Mesendoderm (in vitro differentiated cells): ENCODE measurements at regions not wholly inside any gene's neighbourhood (a gene's known extent, or its start where the extent isn't known, plus 50 kb on each side); places are given as distances from the start of the nearest gene placed in this dataset.
"Not testable (repeated sequence)": the region's sequence is repeated elsewhere in the genome, so short reads cannot be mapped to it uniquely, and the experiment has no call there.

ENCODE experiments used
- DNase-seq: peaks from one replicate; pipeline ENCODE4 v3.0.0; 2013
- H2AK5ac ChIP-seq: 2 replicates; pipeline ENCODE4 v1.6.1; 2013; ENCODE audit warnings: low read length, inconsistent platforms
- H2BK120ac ChIP-seq: 2 replicates; pipeline ENCODE4 v1.6.1; 2013; ENCODE audit warnings: low read depth, mild to moderate bottlenecking, low read length, moderate library complexity, mixed read lengths
- H2BK15ac ChIP-seq: replicated peaks from 2 replicates; pipeline ENCODE4 v1.6.1; 2013; ENCODE audit warnings: low read depth, mild to moderate bottlenecking, moderate library complexity
- H2BK5ac ChIP-seq: 2 replicates; pipeline ENCODE4 v1.6.1; 2013; ENCODE audit warnings: low read length, inconsistent platforms
- H3K18ac ChIP-seq: 2 replicates; pipeline ENCODE4 v1.6.1; 2013; ENCODE audit warnings: mild to moderate bottlenecking, low read length, mixed read lengths
- H3K23ac ChIP-seq: one replicate; pipeline ENCODE4 v1.6.1; 2013; ENCODE audit warnings: low read length
- H3K27ac ChIP-seq: 2 replicates; pipeline ENCODE4 v1.5.1; 2013; ENCODE audit warnings: low read depth, mild to moderate bottlenecking, inconsistent platforms, low read length, moderate library complexity
- H3K27me3 ChIP-seq: 2 replicates; pipeline ENCODE4 v1.6.1; 2013; ENCODE audit warnings: low read length, control low read depth, mild to moderate bottlenecking, inconsistent platforms; ENCODE audit not compliant: insufficient read depth, poor library complexity
- H3K36me3 ChIP-seq: 2 replicates; pipeline ENCODE4 v1.6.1; 2013; ENCODE audit warnings: low read length, inconsistent platforms; ENCODE audit not compliant: control insufficient read depth, insufficient read depth
- H3K4ac ChIP-seq: one replicate; pipeline ENCODE4 v1.6.1; 2013; ENCODE audit warnings: low read depth, mild to moderate bottlenecking, low read length, moderate library complexity
- H3K4me1 ChIP-seq: 2 replicates; pipeline ENCODE4 v1.6.1; 2013; ENCODE audit warnings: low read depth, low read length, inconsistent platforms; ENCODE audit not compliant: control insufficient read depth
- H3K4me2 ChIP-seq: 2 replicates; pipeline ENCODE4 v1.6.1; 2013; ENCODE audit warnings: low read length
- H3K4me3 ChIP-seq: 2 replicates; pipeline ENCODE4 v1.5.1; 2013; ENCODE audit warnings: mild to moderate bottlenecking, low read length
- H3K56ac ChIP-seq: one replicate; pipeline ENCODE4 v1.6.1; 2013; ENCODE audit warnings: low read length
- H3K79me1 ChIP-seq: 2 replicates; pipeline ENCODE4 v1.6.1; 2013; ENCODE audit warnings: low read length, inconsistent platforms
- H3K79me2 ChIP-seq: 2 replicates; pipeline ENCODE4 v1.6.1; 2013; ENCODE audit warnings: mild to moderate bottlenecking, low read length; ENCODE audit not compliant: control insufficient read depth, insufficient read depth
- H3K9ac ChIP-seq: 2 replicates; pipeline ENCODE4 v1.6.1; 2013; ENCODE audit warnings: low read length, inconsistent platforms
- H4K5ac ChIP-seq: one replicate; pipeline ENCODE4 v1.6.1; 2013; ENCODE audit warnings: low read length
- H4K8ac ChIP-seq: one replicate; pipeline ENCODE4 v1.6.1; 2013; ENCODE audit warnings: low read depth, mild to moderate bottlenecking, control low read depth, low read length, moderate library complexity
- WGBS: extraction: QIAGEN DNeasy Blood & Tissue Kit; methylation state at CpG from one replicate; pipeline ENCODE4 v1.1.7; 2013; ENCODE audit warnings: low lambda C conversion rate, missing lambda C conversion rate; ENCODE audit not compliant: insufficient coverage; ENCODE audit errors: extremely low coverage; 5-methylcytosine and 5-hydroxymethylcytosine counted together

DNA sequence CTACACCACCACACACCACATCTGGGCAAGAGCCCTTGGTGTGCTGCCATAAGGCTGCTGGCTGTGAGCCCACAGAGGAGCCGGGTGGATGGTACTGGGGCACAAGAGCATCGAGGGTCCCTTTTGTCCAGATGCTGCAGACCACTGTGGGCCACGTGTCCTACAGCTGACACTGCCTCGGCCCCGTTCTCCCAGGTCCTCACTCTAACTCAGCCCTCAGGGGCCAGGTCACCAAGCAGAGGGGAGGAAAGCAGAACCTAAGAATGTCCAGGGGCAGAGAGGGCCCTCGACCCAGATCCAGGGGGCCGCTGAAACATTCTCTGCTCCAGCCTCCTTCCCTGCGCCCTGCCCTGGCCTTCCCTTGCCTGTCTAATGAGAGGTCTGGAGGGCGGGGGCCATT, 91.7 kb upstream of the ASB18 start:
- no peak overlapping the region for H3K9ac ChIP-seq
- H4K8ac ChIP-seq = no peak overlapping the region
- H3K4me2 ChIP-seq = no peak overlapping the region
- H3K27ac ChIP-seq = no peak overlapping the region
- H3K23ac ChIP-seq = no peak overlapping the region
- no peaks in the 10 kb centered on the region for H3K36me3 ChIP-seq
- no peak overlapping the region for H3K18ac ChIP-seq
- H2BK120ac ChIP-seq = no peak overlapping the region
- no peaks in the 10 kb centered on the region for H3K4me1 ChIP-seq
- H3K56ac ChIP-seq = no peak overlapping the region
- no CpG with 5 or more reads among the region's 9 CpGs for WGBS
- no peak overlapping the region for H2BK5ac ChIP-seq
- no peak overlapping the region for H4K5ac ChIP-seq
- no peaks in the 10 kb centered on the region for H3K79me2 ChIP-seq
- no peak overlapping the region for H3K4ac ChIP-seq
- H2BK15ac ChIP-seq = no peak overlapping the region
- no peak overlapping the region for H3K4me3 ChIP-seq
- H3K79me1 ChIP-seq = no peaks in the 10 kb centered on the region
- no peak overlapping the region for H2AK5ac ChIP-seq
- DNase-seq = no peak
- no peaks in the 10 kb centered on the region for H3K27me3 ChIP-seq

DNA sequence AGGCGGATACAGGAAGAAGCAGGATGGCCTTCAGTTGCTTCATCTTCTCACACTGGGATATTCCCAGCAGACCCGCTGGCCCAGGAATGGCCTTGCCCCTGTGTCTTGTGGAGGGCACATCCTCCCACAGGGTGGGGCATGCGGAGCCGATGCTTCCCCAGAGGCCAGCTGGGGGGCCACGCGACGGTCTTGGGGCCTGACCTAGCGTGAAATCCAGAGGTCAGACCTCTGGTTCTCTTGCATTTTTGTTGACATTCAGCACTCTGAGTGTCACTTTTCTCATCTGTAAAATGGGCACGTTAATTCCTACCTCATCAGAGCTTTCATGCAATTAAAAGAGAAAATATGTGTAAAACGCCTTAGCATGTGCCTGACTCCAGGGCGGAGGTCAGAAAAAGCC, 92.1 kb upstream of the ASB18 start:
- H3K23ac ChIP-seq, H4K5ac ChIP-seq, H3K27ac ChIP-seq, H3K4me1 ChIP-seq, H2BK120ac ChIP-seq, H3K18ac ChIP-seq, H3K36me3 ChIP-seq, H3K27me3 ChIP-seq, H3K79me1 ChIP-seq, H3K79me2 ChIP-seq, H3K4me3 ChIP-seq, H3K9ac ChIP-seq, H4K8ac ChIP-seq, DNase-seq, H2BK5ac ChIP-seq, H2AK5ac ChIP-seq, H3K56ac ChIP-seq, H3K4me2 ChIP-seq, H2BK15ac ChIP-seq, H3K4ac ChIP-seq: not testable (repeated sequence)
- no CpG with 5 or more reads among the region's 11 CpGs for WGBS

DNA sequence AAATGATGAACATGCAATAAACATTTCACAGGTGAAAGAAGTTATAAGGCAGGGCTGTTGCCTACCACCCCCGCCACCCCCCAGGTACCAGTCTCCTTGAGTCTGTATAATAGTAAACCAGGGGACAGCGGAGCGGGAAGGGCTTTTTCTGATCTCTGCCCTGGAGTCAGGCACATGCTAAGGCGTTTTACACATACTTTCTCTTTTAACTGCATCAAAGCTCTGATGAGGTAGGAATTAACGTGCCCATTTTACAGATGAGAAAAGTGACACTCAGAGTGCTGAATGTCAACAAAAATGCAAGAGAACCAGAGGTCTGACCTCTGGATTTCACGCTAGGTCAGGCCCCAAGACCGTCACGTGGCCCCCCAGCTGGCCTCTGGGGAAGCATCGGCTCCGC, 94.3 kb upstream of the ASB18 start:
- not testable (repeated sequence) for H3K4me1 ChIP-seq, H3K4me3 ChIP-seq, H3K79me2 ChIP-seq, H2BK120ac ChIP-seq, H3K9ac ChIP-seq, DNase-seq, H3K27ac ChIP-seq, H3K36me3 ChIP-seq, H3K4ac ChIP-seq, H3K23ac ChIP-seq, H4K5ac ChIP-seq, H4K8ac ChIP-seq, H3K79me1 ChIP-seq, H3K27me3 ChIP-seq, H3K18ac ChIP-seq, H2BK15ac ChIP-seq, H3K56ac ChIP-seq, H2AK5ac ChIP-seq, H2BK5ac ChIP-seq, H3K4me2 ChIP-seq
- WGBS = no CpG with 5 or more reads among the region's 10 CpGs

DNA sequence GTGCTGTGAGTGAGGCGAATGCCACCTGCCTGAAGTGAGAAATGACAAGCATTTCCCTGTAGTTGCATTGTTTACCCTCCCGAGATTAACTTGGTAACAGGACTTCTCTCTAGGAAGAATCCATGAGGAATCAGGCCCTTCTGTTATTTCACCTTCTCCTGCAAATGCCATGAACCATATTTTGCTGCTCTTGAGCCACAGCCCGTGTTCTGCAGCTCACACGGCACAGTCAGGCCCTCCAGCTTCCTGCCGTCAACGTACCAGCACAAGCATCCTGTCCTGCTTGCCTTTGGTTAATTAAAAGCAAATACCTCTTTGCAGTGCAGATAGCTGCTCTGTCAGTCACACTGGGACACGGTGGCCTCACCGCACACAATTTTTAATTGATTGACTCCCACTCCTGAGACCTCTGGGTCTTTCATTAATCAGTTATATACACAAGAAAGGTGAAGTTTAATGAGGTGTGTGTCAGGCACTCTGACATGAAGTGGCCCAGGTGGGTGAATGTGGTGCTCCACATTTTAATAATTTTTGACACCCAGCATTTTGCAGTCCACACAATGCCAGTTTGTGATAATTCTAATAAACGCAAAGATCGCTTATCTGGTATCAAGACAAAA, 95.3 kb upstream of the ASB18 start:
- DNase-seq = peak; percentile 74
- H3K23ac ChIP-seq = no peak overlapping the region
- no peak overlapping the region for H4K5ac ChIP-seq
- no peaks in the 10 kb centered on the region for H3K27me3 ChIP-seq
- no CpG with 5 or more reads among the region's 10 CpGs for WGBS
- H2AK5ac ChIP-seq = no peak overlapping the region
- H3K9ac ChIP-seq = no peak overlapping the region
- no peak overlapping the region for H3K27ac ChIP-seq
- no peaks in the 10 kb centered on the region for H3K79me2 ChIP-seq
- H3K4me2 ChIP-seq = no peak overlapping the region
- no peak overlapping the region for H3K18ac ChIP-seq
- H3K79me1 ChIP-seq = no peaks in the 10 kb centered on the region
- H3K56ac ChIP-seq = no peak overlapping the region
- no peak overlapping the region for H2BK15ac ChIP-seq
- no peaks in the 10 kb centered on the region for H3K36me3 ChIP-seq
- no peak overlapping the region for H3K4ac ChIP-seq
- H2BK120ac ChIP-seq = no peak overlapping the region
- H4K8ac ChIP-seq = no peak overlapping the region
- H2BK5ac ChIP-seq = no peak overlapping the region
- H3K4me3 ChIP-seq = no peak overlapping the region
- no peaks in the 10 kb centered on the region for H3K4me1 ChIP-seq

DNA sequence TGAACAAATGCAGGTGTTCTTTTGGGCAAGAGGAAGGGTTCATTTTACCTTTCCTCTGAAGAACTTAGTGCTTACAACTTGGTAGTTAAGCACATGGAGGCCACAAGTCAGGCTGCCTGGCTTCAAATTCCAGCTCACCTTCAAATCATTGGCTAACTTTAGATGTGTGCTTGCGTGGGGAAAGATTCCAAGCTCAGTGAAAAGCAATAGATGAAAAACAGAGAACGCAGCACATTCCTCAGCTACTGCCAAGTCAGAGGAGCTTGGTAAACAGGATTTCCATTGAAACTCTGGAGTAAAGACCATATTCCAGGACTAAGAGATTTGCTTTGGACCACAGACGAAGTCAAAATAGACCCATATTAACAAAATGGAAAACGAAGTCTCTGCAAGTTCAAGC, 96.3 kb upstream of the ASB18 start:
- Histone ChIP-seq H2BK15ac (no peak overlapping the region), H3K9ac (no peak overlapping the region), H2AK5ac (no peak overlapping the region), H3K79me1 (no peaks in the 10 kb centered on the region), H3K18ac (no peak overlapping the region), H3K4ac (no peak overlapping the region), H2BK120ac (no peak overlapping the region), H3K27me3 (no peaks in the 10 kb centered on the region), H4K5ac (no peak overlapping the region), H3K23ac (no peak overlapping the region), H3K36me3 (no peaks in the 10 kb centered on the region), H3K79me2 (no peaks in the 10 kb centered on the region), H3K27ac (no peak overlapping the region), H3K4me3 (no peak overlapping the region), H3K56ac (no peak overlapping the region), H3K4me1 (no peaks in the 10 kb centered on the region), H3K4me2 (no peak overlapping the region), H4K8ac (no peak overlapping the region), H2BK5ac (no peak overlapping the region)
- DNase-seq = no peak
- WGBS = no CpG with 5 or more reads among the region's 4 CpGs

DNA sequence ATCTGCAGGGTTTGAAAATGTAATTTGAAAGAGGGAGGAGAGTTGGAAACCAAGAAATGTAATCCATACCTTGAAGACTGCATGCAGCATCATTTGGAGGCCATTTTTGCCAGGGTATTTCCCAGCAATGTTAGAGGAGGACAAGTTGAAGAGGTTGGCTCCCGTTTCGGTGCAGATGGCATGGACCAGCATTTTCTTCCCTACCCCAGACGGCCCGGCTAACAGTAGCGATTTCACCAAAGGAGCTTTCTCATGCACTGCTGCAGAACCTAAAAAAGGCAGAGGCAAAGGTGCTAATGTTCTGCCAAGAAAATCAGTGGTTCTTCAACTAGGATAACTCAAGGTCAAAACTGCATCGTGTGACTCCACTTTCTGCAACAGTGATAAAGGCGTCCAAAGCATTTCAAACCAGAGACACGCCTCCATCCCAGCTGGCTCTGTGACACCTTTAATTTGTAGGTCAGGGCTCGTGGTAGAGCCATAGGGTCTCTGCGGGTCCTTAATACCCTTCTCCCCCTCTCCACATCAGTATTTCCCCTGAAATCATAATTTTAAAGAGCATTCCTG, 99.6 kb upstream of the ASB18 start:
- Histone ChIP-seq H3K4ac (no peak overlapping the region), H3K18ac (no peak overlapping the region), H2AK5ac (no peak overlapping the region), H3K79me2 (no peaks in the 10 kb centered on the region), H2BK120ac (no peak overlapping the region), H3K4me1 (no peaks in the 10 kb centered on the region), H3K9ac (no peak overlapping the region), H3K27me3 (no peaks in the 10 kb centered on the region), H3K56ac (no peak overlapping the region), H4K8ac (no peak overlapping the region), H3K27ac (no peak overlapping the region), H2BK5ac (no peak overlapping the region), H3K79me1 (no peaks in the 10 kb centered on the region), H3K36me3 (no peaks in the 10 kb centered on the region), H2BK15ac (no peak overlapping the region), H3K23ac (no peak overlapping the region), H3K4me2 (no peak overlapping the region), H3K4me3 (no peak overlapping the region), H4K5ac (no peak overlapping the region)
- WGBS = no CpG with 5 or more reads among the region's 10 CpGs
- no peak for DNase-seq
